Parathyroid adenoma (tissue), 2 donors: ENCODE measurements at regions not wholly inside any gene's neighbourhood (a gene's known extent, or its start where the extent isn't known, plus 50 kb on each side); places are given as distances from the start of the nearest gene placed in this dataset.

Source experiments
- H2AFZ ChIP-seq: fragments of 300-600 bp; sonication (generic); one replicate; pipeline ENCODE4 v1.7.0; 2017; ENCODE audit warnings: antibody characterized with exemption, mild to moderate bottlenecking
- H3K27ac ChIP-seq: fragments of 300-600 bp; sonication (generic); one replicate; pipeline ENCODE4 v1.7.0; 2017
- H3K27me3 ChIP-seq: fragments of 300-600 bp; sonication (generic); one replicate; pipeline ENCODE4 v1.7.0; 2017; ENCODE audit warnings: low read length; ENCODE audit not compliant: control insufficient read depth, insufficient read depth
- H3K36me3 ChIP-seq: fragments of 300-600 bp; sonication (generic); one replicate; pipeline ENCODE4 v1.7.0; 2017; ENCODE audit warnings: low read length; ENCODE audit not compliant: control insufficient read depth, insufficient read depth
- H3K4me1 ChIP-seq: fragments of 300-600 bp; sonication (generic); one replicate; pipeline ENCODE4 v1.7.0; 2017; ENCODE audit warnings: control low read depth
- H3K4me2 ChIP-seq: fragments of 300-600 bp; sonication (generic); one replicate; pipeline ENCODE4 v1.7.0; 2017; ENCODE audit warnings: low read length
- H3K4me3 ChIP-seq: fragments of 300-600 bp; sonication (generic); one replicate; pipeline ENCODE4 v1.7.0; 2017; ENCODE audit warnings: low read depth, low read length
- H3K79me2 ChIP-seq: fragments of 300-600 bp; sonication (generic); one replicate; pipeline ENCODE4 v1.7.0; 2017; ENCODE audit warnings: control low read depth
- H3K9ac ChIP-seq: fragments of 300-600 bp; sonication (generic); one replicate; pipeline ENCODE4 v1.7.0; 2017; ENCODE audit warnings: mild to moderate bottlenecking
- H3K9me3 ChIP-seq: fragments of 300-600 bp; sonication (generic); one replicate; pipeline ENCODE4 v1.7.0; 2017; ENCODE audit warnings: low read length; ENCODE audit not compliant: control insufficient read depth
- CTCF ChIP-seq: fragments of 300-600 bp; sonication (generic); IDR thresholded peaks from one replicate; pipeline ENCODE4 v1.7.0; 2017; ENCODE audit warnings: antibody characterized with exemption, mild to moderate bottlenecking
- donor health status: primary hyperparathyroidism.

GRCh38 chr22:49717322-49717919 lies 110.3 kb downstream of the BRD1 start:
- Histone ChIP-seq H2AFZ (no peak overlapping the region), H3K9me3 (no peaks in the 10 kb centered on the region), H3K4me1 (no peaks in the 10 kb centered on the region), H3K79me2 (no peaks in the 10 kb centered on the region), H3K27me3 (no peaks in the 10 kb centered on the region), H3K36me3 (no peaks in the 10 kb centered on the region), H3K9ac (no peak overlapping the region), H3K4me3 (no peak overlapping the region), H3K27ac (no peak overlapping the region), H3K4me2 (no peak overlapping the region)
- no peak for TF ChIP-seq CTCF

- no peak overlapping the region for H3K4me2 ChIP-seq
- no peak overlapping the region for H3K9ac ChIP-seq
- no peak for TF ChIP-seq CTCF
- H3K4me3 ChIP-seq: no peak overlapping the region
- no peaks in the 10 kb centered on the region for H3K79me2 ChIP-seq
- no peaks in the 10 kb centered on the region for H3K4me1 ChIP-seq
- no peak overlapping the region for H3K27ac ChIP-seq
- H2AFZ ChIP-seq: no peak overlapping the region
- no peaks in the 10 kb centered on the region for H3K36me3 ChIP-seq
- H3K9me3 ChIP-seq: no peaks in the 10 kb centered on the region
- no peaks in the 10 kb centered on the region for H3K27me3 ChIP-seq
Measured at GRCh38 chr22:49716441-49716840, 111.2 kb downstream of the BRD1 start.

GRCh38 chr22:49715450-49715849 lies 112.2 kb downstream of the BRD1 start:
- no peaks in the 10 kb centered on the region for H3K27me3 ChIP-seq
- no peak for TF ChIP-seq CTCF
- H3K4me2 ChIP-seq: no peak overlapping the region
- H2AFZ ChIP-seq: no peak overlapping the region
- no peaks in the 10 kb centered on the region for H3K79me2 ChIP-seq
- no peak overlapping the region for H3K4me3 ChIP-seq
- no peak overlapping the region for H3K27ac ChIP-seq
- H3K36me3 ChIP-seq: no peaks in the 10 kb centered on the region
- no peak overlapping the region for H3K9ac ChIP-seq
- no peaks in the 10 kb centered on the region for H3K4me1 ChIP-seq
- no peaks in the 10 kb centered on the region for H3K9me3 ChIP-seq

GRCh38 chr22:49713003-49713402 lies 114.7 kb downstream of the BRD1 start:
- H3K79me2 ChIP-seq: no peaks in the 10 kb centered on the region
- H3K27ac ChIP-seq: no peak overlapping the region

More at GRCh38 chr22:49713003-49713402, 114.7 kb downstream of the BRD1 start:
- no peak overlapping the region for H3K4me2 ChIP-seq
- no peaks in the 10 kb centered on the region for H3K36me3 ChIP-seq
- no peak overlapping the region for H3K9ac ChIP-seq
- H3K4me1 ChIP-seq: no peaks in the 10 kb centered on the region
- H2AFZ ChIP-seq: no peak overlapping the region
- TF ChIP-seq CTCF: no peak
- H3K27me3 ChIP-seq: no peaks in the 10 kb centered on the region
- H3K9me3 ChIP-seq: no peaks in the 10 kb centered on the region
- H3K4me3 ChIP-seq: no peak overlapping the region
